ENCODE measurements at regions not wholly inside any gene's neighbourhood (a gene's known extent, or its start where the extent isn't known, plus 50 kb on each side); places are given as distances from the start of the nearest gene placed in this dataset.

GRCh38 chr9:1416261-1416660 is 366.1 kb downstream of the DMRT2 start:
- no peak for TF ChIP-seq CTCF (IDR thresholded peaks at IDR 0.05; ENCODE audit: borderline replicate concordance, control extremely low read depth, extremely low read depth, insufficient read depth, missing control alignments)
- DNase-seq (ENCODE audit: low spot score): no peak
- in situ Hi-C loops (cut with MboI; ENCODE audit: low sequenced_read_pairs, unreplicated experiment): no loop called here

- in situ Hi-C loops (cut with MboI; ENCODE audit: low sequenced_read_pairs, unreplicated experiment): no loop called here
Observed at GRCh38 chr9:1421436-1421835, 371.3 kb downstream of the DMRT2 start.

GRCh38 chr9:1427875-1428274 is 377.7 kb downstream of the DMRT2 start:
- in situ Hi-C loops (cut with MboI; ENCODE audit: low sequenced_read_pairs, unreplicated experiment): loop anchor here (25.0 kb wide), 1 partner anchor 391 kb away; no protein-coding TSS in a partner anchor
- TF ChIP-seq CTCF (IDR thresholded peaks at IDR 0.05; ENCODE audit: borderline replicate concordance, control extremely low read depth, extremely low read depth, insufficient read depth, missing control alignments): no peak
- no peak for DNase-seq (ENCODE audit: low spot score)

More at GRCh38 chr9:1421436-1421835, 371.3 kb downstream of the DMRT2 start:
- no peak for DNase-seq (ENCODE audit: low spot score)
- TF ChIP-seq CTCF (IDR thresholded peaks at IDR 0.05; ENCODE audit: borderline replicate concordance, control extremely low read depth, extremely low read depth, insufficient read depth, missing control alignments): no peak

GRCh38 chr9:1429297-1429696 is 379.1 kb downstream of the DMRT2 start:
- no peak for DNase-seq (ENCODE audit: low spot score)
- TF ChIP-seq CTCF (IDR thresholded peaks at IDR 0.05; ENCODE audit: borderline replicate concordance, control extremely low read depth, extremely low read depth, insufficient read depth, missing control alignments): peak; percentile 6

GRCh38 chr9:1431461-1431860 is 381.3 kb downstream of the DMRT2 start:
- no peak for DNase-seq (ENCODE audit: low spot score)
- no peak for TF ChIP-seq CTCF (IDR thresholded peaks at IDR 0.05; ENCODE audit: borderline replicate concordance, control extremely low read depth, extremely low read depth, insufficient read depth, missing control alignments)
- in situ Hi-C loops (cut with MboI; ENCODE audit: low sequenced_read_pairs, unreplicated experiment): loop anchor here (25.0 kb wide), 1 partner anchor 394 kb away; no protein-coding TSS in a partner anchor

More at GRCh38 chr9:1429297-1429696, 379.1 kb downstream of the DMRT2 start:
- in situ Hi-C loops (cut with MboI; ENCODE audit: low sequenced_read_pairs, unreplicated experiment): loop anchor here (25.0 kb wide), 1 partner anchor 392 kb away; no protein-coding TSS in a partner anchor

- DNase-seq (ENCODE audit: low spot score): no peak
- no peak for TF ChIP-seq CTCF (IDR thresholded peaks at IDR 0.05; ENCODE audit: borderline replicate concordance, control extremely low read depth, extremely low read depth, insufficient read depth, missing control alignments)
- in situ Hi-C loops (cut with MboI; ENCODE audit: low sequenced_read_pairs, unreplicated experiment): loop anchor here (25.0 kb wide), 1 partner anchor 397 kb away; no protein-coding TSS in a partner anchor
Observed at GRCh38 chr9:1434052-1434767, 384.1 kb downstream of the DMRT2 start.

Data from GM13976 (cell line).